ENCODE measurements at regions not wholly inside any gene's neighbourhood (a gene's known extent, or its start where the extent isn't known, plus 50 kb on each side); places are given as distances from the start of the nearest gene placed in this dataset.

DNA sequence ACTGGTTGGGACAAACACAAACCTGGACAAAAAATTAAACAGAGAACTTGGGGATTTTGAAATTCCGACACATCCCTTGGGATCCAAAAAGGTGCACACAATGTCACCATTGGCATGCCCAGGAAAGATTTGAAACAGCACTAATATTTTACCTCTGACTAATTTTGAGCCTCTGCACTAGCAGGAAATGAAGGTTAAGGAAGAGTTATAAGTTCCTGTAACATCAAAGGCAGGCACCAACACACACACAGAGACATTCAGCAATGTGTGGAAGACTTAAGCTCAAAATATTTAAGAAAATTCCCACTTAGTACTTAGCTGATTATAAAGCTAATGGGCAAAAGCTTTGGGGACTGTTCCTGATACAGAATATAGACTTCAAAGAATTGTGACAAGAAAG is 247.0 kb downstream of the CDH9 start:
- Histone ChIP-seq H3K27ac (ENCODE audit: low read depth in 1 of 2, low read length in 1 of 2) (no peak overlapping the region), H3K36me3 (ENCODE audit: control insufficient read depth in 4 of 4, insufficient read depth in 4 of 4, low read length in 4 of 4) (no peaks in the 10 kb centered on the region), H3K27me3 (ENCODE audit: control insufficient read depth in 3 of 3, insufficient read depth in 3 of 3, low read length in 2 of 3) (no peaks in the 10 kb centered on the region), H3K9me3 (ENCODE audit: control insufficient read depth in 4 of 4, insufficient read depth in 3 of 4, low read length in 3 of 4) (no peaks in the 10 kb centered on the region), H3K9ac (ENCODE audit: insufficient read depth in 1 of 2, low read length in 2 of 2) (no peak overlapping the region), H3K4me1 (ENCODE audit: control insufficient read depth in 5 of 5, insufficient read depth in 5 of 5, low read length in 5 of 5) (no peaks in the 10 kb centered on the region), H3K4me3 (no peak overlapping the region)
- TF ChIP-seq, protein P1, sequence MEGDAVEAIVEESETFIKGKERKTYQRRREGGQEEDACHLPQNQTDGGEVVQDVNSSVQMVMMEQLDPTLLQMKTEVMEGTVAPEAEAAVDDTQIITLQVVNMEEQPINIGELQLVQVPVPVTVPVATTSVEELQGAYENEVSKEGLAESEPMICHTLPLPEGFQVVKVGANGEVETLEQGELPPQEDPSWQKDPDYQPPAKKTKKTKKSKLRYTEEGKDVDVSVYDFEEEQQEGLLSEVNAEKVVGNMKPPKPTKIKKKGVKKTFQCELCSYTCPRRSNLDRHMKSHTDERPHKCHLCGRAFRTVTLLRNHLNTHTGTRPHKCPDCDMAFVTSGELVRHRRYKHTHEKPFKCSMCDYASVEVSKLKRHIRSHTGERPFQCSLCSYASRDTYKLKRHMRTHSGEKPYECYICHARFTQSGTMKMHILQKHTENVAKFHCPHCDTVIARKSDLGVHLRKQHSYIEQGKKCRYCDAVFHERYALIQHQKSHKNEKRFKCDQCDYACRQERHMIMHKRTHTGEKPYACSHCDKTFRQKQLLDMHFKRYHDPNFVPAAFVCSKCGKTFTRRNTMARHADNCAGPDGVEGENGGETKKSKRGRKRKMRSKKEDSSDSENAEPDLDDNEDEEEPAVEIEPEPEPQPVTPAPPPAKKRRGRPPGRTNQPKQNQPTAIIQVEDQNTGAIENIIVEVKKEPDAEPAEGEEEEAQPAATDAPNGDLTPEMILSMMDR (IDR thresholded peaks at IDR 0.05; ENCODE audit: control extremely low read depth, extremely low read depth) = no peak
- no peak for DNase-seq
- ATAC-seq (ENCODE audit: insufficient read depth, low FRiP score) = no peak
- 40 to 66% methylated on average over 1 of the region's 1 CpG for WGBS, 2 donors

DNA sequence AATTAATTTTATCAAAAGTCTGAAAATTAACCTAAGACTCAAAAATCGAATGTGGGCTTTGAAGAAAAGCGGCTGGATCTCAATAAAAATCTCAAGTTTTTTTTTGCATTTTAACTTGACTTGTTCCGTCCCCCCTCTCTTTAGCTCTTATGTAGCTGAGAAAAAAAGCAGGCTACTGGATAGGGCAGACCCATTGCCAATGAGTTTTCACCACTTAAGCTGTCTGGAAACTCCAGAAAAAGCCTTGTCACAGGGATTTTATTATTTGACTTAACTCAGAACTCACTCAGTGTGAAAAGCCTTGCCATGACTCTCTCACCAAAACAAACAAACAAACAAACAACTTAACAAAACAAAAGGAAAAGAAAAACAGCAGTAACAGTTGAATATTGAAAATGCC is 247.4 kb downstream of the CDH9 start:
- Histone ChIP-seq H3K4me3 (no peak overlapping the region), H3K27me3 (ENCODE audit: control insufficient read depth in 3 of 3, insufficient read depth in 3 of 3, low read length in 2 of 3) (no peaks in the 10 kb centered on the region), H3K9me3 (ENCODE audit: control insufficient read depth in 4 of 4, insufficient read depth in 3 of 4, low read length in 3 of 4) (no peaks in the 10 kb centered on the region)

DNA sequence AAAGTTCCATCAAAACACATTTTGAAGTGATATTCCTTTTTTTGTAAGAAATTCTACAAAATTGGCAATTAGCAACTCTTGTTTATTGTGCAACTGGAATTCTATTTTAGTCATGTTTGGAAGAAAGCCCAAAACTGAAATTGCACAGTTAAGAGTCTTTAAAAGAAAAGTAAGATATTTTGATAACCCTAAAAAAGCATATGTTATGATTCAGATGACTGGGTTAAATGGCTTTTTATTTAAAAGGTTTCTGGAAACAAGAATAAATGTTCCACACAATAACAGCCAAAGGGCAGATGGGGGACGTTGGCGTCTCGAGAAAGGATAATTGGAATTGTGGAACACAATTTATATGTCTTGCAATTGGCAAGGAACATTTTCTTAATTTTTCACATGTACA is 275.2 kb downstream of the CDH9 start:
- Histone ChIP-seq H3K27me3 (ENCODE audit: control insufficient read depth in 3 of 3, insufficient read depth in 3 of 3, low read length in 2 of 3) (no peaks in the 10 kb centered on the region), H3K27ac (ENCODE audit: low read depth in 1 of 2, low read length in 1 of 2) (no peak overlapping the region), H3K4me3 (no peak overlapping the region), H3K36me3 (ENCODE audit: control insufficient read depth in 4 of 4, insufficient read depth in 4 of 4, low read length in 4 of 4) (no peaks in the 10 kb centered on the region), H3K9ac (ENCODE audit: insufficient read depth in 1 of 2, low read length in 2 of 2) (no peak overlapping the region), H3K4me1 (ENCODE audit: control insufficient read depth in 5 of 5, insufficient read depth in 5 of 5, low read length in 5 of 5) (peaks cover 0 to 6% (median 0%) of the 10 kb centered on the region in 5 donors), H3K9me3 (ENCODE audit: control insufficient read depth in 4 of 4, insufficient read depth in 3 of 4, low read length in 3 of 4) (peaks cover 0 to under 1% (median 0%) of the 10 kb centered on the region in 4 donors)
- peak in 2 of 3 donors; percentile 77 to 82 for DNase-seq
- TF ChIP-seq, protein P1 (IDR thresholded peaks at IDR 0.05; ENCODE audit: control extremely low read depth, extremely low read depth) = no peak
- no peak for ATAC-seq (ENCODE audit: insufficient read depth, low FRiP score)
- WGBS, 2 donors = 65 to 74% methylated on average over 3 of the region's 3 CpGs

More for the DNA sequence above, 247.4 kb downstream of the CDH9 start:
- no peak overlapping the region for H3K27ac ChIP-seq (ENCODE audit: low read depth in 1 of 2, low read length in 1 of 2)
- TF ChIP-seq, protein P1 (IDR thresholded peaks at IDR 0.05; ENCODE audit: control extremely low read depth, extremely low read depth) = no peak
- no peak overlapping the region for H3K9ac ChIP-seq (ENCODE audit: insufficient read depth in 1 of 2, low read length in 2 of 2)
- ATAC-seq (ENCODE audit: insufficient read depth, low FRiP score) (no peak), DNase-seq (no peak)
- H3K36me3 ChIP-seq (ENCODE audit: control insufficient read depth in 4 of 4, insufficient read depth in 4 of 4, low read length in 4 of 4) = no peaks in the 10 kb centered on the region
- H3K4me1 ChIP-seq (ENCODE audit: control insufficient read depth in 5 of 5, insufficient read depth in 5 of 5, low read length in 5 of 5) = no peaks in the 10 kb centered on the region
- 37 to 46% methylated on average over 3 of the region's 3 CpGs for WGBS, 2 donors

DNA sequence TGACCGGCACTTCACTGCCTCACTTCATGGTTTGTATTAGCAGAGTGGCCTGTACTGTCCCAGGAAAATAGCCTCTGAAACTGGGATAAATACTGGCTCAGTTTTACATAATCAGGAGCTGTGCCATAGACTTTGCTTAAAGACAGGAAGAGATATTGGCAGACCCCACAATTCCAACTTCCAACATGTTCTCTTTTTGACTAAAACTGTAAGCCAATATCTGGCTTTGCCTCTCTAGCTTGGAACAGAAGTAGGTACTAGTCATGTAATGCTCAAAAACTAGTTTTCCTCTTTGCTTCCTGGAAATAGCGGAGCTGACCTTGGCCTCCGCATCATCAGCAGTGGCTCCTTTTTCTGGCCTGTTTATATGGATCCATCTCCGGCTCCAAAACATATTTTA is 276.9 kb downstream of the CDH9 start:
- 72 to 85% methylated on average over 4 of the region's 4 CpGs for WGBS, 2 donors
- peak in 2 of 3 donors; percentile 11 to 29 for DNase-seq
- ATAC-seq (ENCODE audit: insufficient read depth, low FRiP score) = no peak
- Histone ChIP-seq H3K27ac (ENCODE audit: low read depth in 1 of 2, low read length in 1 of 2) (no peak overlapping the region), H3K36me3 (ENCODE audit: control insufficient read depth in 4 of 4, insufficient read depth in 4 of 4, low read length in 4 of 4) (no peaks in the 10 kb centered on the region), H3K9ac (ENCODE audit: insufficient read depth in 1 of 2, low read length in 2 of 2) (no peak overlapping the region), H3K27me3 (ENCODE audit: control insufficient read depth in 3 of 3, insufficient read depth in 3 of 3, low read length in 2 of 3) (no peaks in the 10 kb centered on the region), H3K4me1 (ENCODE audit: control insufficient read depth in 5 of 5, insufficient read depth in 5 of 5, low read length in 5 of 5) (peaks cover 0 to 6% (median 0%) of the 10 kb centered on the region in 5 donors), H3K4me3 (no peak overlapping the region), H3K9me3 (ENCODE audit: control insufficient read depth in 4 of 4, insufficient read depth in 3 of 4, low read length in 3 of 4) (no peaks in the 10 kb centered on the region)
- TF ChIP-seq, protein P1 (IDR thresholded peaks at IDR 0.05; ENCODE audit: control extremely low read depth, extremely low read depth) = no peak
